ENCODE measurements at regions not wholly inside any gene's neighbourhood (a gene's known extent, or its start where the extent isn't known, plus 50 kb on each side); places are given as distances from the start of the nearest gene placed in this dataset.
"Not testable (repeated sequence)": the region's sequence is repeated elsewhere in the genome, so short reads cannot be mapped to it uniquely, and the experiment has no call there.

- Mint-ChIP-seq H3K9me3 (no peaks in the 10 kb centered on the region), H3K4me3 (no peak overlapping the region), H3K27me3 (no peaks in the 10 kb centered on the region), H3K4me1 (no peaks in the 10 kb centered on the region), H3K27ac (no peak overlapping the region), H3K36me3 (no peaks in the 10 kb centered on the region)
- no peak for DNase-seq
- CTCF ChIA-PET: no interaction called here
Observed at GRCh38 chr10:64598600-64598999, 1077.4 kb downstream of the REEP3 start.

- Mint-ChIP-seq H3K4me1 (no peaks in the 10 kb centered on the region), H3K4me3 (no peak overlapping the region), H3K27ac (no peak overlapping the region), H3K9me3 (peaks cover 2% of the 10 kb centered on the region), H3K27me3 (no peaks in the 10 kb centered on the region), H3K36me3 (no peaks in the 10 kb centered on the region)
- no peak for DNase-seq
- CTCF ChIA-PET: no interaction called here
Observed at GRCh38 chr10:64601298-64601697, 1080.1 kb downstream of the REEP3 start.

DNA sequence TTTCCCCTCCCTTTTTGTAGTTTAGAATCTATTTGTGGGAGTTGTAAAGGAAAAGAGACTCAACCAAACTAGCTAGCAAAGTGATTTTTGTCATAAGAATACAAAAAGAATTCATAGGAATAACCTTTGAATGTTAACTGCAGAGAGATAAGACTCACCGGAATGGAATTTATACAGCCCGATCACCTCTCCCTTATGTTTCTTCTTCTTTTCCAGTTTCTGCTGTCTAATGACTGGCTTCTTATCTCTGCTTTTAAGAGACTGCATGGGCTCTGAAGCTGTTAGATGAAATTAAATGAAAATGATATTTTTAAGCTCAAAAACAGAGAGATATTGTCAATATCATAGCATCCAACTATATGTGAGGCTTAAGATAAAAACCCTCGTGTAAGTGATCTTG is 1095.9 kb downstream of the REEP3 start:
- CTCF ChIA-PET: no interaction called here
- H3K36me3 Mint-ChIP-seq: no peaks in the 10 kb centered on the region
- DNase-seq: no peak
- no peak overlapping the region for H3K27ac Mint-ChIP-seq
- no peak overlapping the region for H3K4me3 Mint-ChIP-seq
- H3K4me1 Mint-ChIP-seq: no peaks in the 10 kb centered on the region
- H3K27me3 Mint-ChIP-seq: no peaks in the 10 kb centered on the region
- H3K9me3 Mint-ChIP-seq: no peaks in the 10 kb centered on the region

GRCh38 chr10:64619102-64619501 is 1097.9 kb downstream of the REEP3 start:
- no peaks in the 10 kb centered on the region for H3K36me3 Mint-ChIP-seq
- no peak for DNase-seq
- no peak overlapping the region for H3K27ac Mint-ChIP-seq
- no peaks in the 10 kb centered on the region for H3K27me3 Mint-ChIP-seq
- no peak overlapping the region for H3K4me3 Mint-ChIP-seq
- H3K4me1 Mint-ChIP-seq: no peaks in the 10 kb centered on the region
- H3K9me3 Mint-ChIP-seq: no peaks in the 10 kb centered on the region
- CTCF ChIA-PET: no interaction called here

- H3K9me3 Mint-ChIP-seq: peaks cover 8% of the 10 kb centered on the region
- H3K27ac Mint-ChIP-seq: no peak overlapping the region
- no peak overlapping the region for H3K4me3 Mint-ChIP-seq
- CTCF ChIA-PET: no interaction called here
- no peak for DNase-seq
- no peaks in the 10 kb centered on the region for H3K4me1 Mint-ChIP-seq
- H3K36me3 Mint-ChIP-seq: no peaks in the 10 kb centered on the region
- H3K27me3 Mint-ChIP-seq: no peaks in the 10 kb centered on the region
Observed at GRCh38 chr10:64626924-64627323, 1105.7 kb downstream of the REEP3 start.

- no peak overlapping the region for H3K27ac Mint-ChIP-seq
- no peak overlapping the region for H3K4me3 Mint-ChIP-seq
- CTCF ChIA-PET: no interaction called here
- no peak for DNase-seq
- H3K27me3 Mint-ChIP-seq: no peaks in the 10 kb centered on the region
- no peaks in the 10 kb centered on the region for H3K4me1 Mint-ChIP-seq
- H3K9me3 Mint-ChIP-seq: peaks cover 8% of the 10 kb centered on the region
- H3K36me3 Mint-ChIP-seq: no peaks in the 10 kb centered on the region
Observed at GRCh38 chr10:64630534-64630933, 1109.3 kb downstream of the REEP3 start.

GRCh38 chr10:64635906-64636305 is 1114.7 kb downstream of the REEP3 start:
- CTCF ChIA-PET: no interaction called here
- Mint-ChIP-seq H3K36me3 (no peaks in the 10 kb centered on the region), H3K27me3 (no peaks in the 10 kb centered on the region)

GRCh38 chr10:64636461-64636860 is 1115.3 kb downstream of the REEP3 start:
- H3K9me3 Mint-ChIP-seq: no peaks in the 10 kb centered on the region
- CTCF ChIA-PET: no interaction called here
- no peaks in the 10 kb centered on the region for H3K4me1 Mint-ChIP-seq
- no peaks in the 10 kb centered on the region for H3K36me3 Mint-ChIP-seq
- no peak overlapping the region for H3K4me3 Mint-ChIP-seq
- no peak for DNase-seq
- H3K27me3 Mint-ChIP-seq: no peaks in the 10 kb centered on the region
- no peak overlapping the region for H3K27ac Mint-ChIP-seq

More at GRCh38 chr10:64635906-64636305, 1114.7 kb downstream of the REEP3 start:
- Mint-ChIP-seq H3K27ac (no peak overlapping the region), H3K9me3 (no peaks in the 10 kb centered on the region), H3K4me1 (no peaks in the 10 kb centered on the region), H3K4me3 (no peak overlapping the region)
- DNase-seq: no peak

DNA sequence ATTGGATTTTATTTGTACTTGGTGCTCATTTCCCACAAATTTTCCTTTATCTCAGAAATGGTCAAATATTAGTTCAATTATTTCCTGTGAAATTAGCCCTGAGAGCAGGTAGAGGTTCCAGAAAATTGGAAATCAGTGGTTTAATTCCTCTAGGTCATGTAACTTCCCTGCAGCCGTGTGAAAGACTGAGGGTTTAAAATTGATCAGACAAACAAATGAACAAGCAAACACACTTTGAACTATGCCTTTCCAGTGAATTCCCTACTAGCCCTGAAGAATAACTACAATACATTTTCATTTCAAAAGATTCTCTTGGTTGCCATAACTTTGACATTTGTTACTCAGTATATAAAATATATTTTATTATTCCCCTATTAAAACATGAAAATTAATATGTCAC is 1116.7 kb downstream of the REEP3 start:
- CTCF ChIA-PET: no interaction called here
- H3K4me3 Mint-ChIP-seq: no peak overlapping the region

GRCh38 chr10:64648915-64649314 is 1127.7 kb downstream of the REEP3 start:
- H3K4me3 Mint-ChIP-seq: no peak overlapping the region
- DNase-seq: no peak
- CTCF ChIA-PET: no interaction called here

More for the DNA sequence above, 1116.7 kb downstream of the REEP3 start:
- H3K4me1 Mint-ChIP-seq: no peaks in the 10 kb centered on the region
- H3K27me3 Mint-ChIP-seq: no peaks in the 10 kb centered on the region
- no peak overlapping the region for H3K27ac Mint-ChIP-seq
- no peak for DNase-seq
- peaks cover 5% of the 10 kb centered on the region for H3K9me3 Mint-ChIP-seq
- no peaks in the 10 kb centered on the region for H3K36me3 Mint-ChIP-seq

DNA sequence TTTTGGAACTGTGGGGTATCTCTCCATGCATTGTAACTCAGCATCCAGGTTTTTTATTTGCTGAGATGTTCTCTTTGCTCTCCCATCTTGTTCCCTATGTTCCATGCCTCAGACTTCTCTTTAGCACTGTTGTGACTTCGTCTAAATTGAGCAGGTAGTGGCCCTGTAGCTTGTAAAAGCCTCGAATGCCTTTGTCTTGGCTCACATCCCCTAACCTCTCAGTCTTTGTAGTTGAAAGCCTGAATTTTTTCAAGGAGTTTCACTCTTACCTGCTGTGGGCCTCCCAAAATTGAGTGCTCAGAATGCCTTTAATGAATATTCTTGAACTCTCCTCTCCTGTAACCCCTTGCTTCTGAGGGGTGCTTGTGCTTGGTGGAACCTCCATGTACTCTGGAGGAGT is 1137.3 kb downstream of the REEP3 start:
- Mint-ChIP-seq H3K27ac (no peak overlapping the region), H3K9me3 (no peaks in the 10 kb centered on the region), H3K36me3 (no peaks in the 10 kb centered on the region), H3K27me3 (no peaks in the 10 kb centered on the region), H3K4me3 (no peak overlapping the region), H3K4me1 (no peaks in the 10 kb centered on the region)
- CTCF ChIA-PET: no interaction called here
- no peak for DNase-seq

More at GRCh38 chr10:64648915-64649314, 1127.7 kb downstream of the REEP3 start:
- no peaks in the 10 kb centered on the region for H3K27me3 Mint-ChIP-seq
- no peaks in the 10 kb centered on the region for H3K36me3 Mint-ChIP-seq
- H3K4me1 Mint-ChIP-seq: no peaks in the 10 kb centered on the region
- no peak overlapping the region for H3K27ac Mint-ChIP-seq
- no peaks in the 10 kb centered on the region for H3K9me3 Mint-ChIP-seq

DNA sequence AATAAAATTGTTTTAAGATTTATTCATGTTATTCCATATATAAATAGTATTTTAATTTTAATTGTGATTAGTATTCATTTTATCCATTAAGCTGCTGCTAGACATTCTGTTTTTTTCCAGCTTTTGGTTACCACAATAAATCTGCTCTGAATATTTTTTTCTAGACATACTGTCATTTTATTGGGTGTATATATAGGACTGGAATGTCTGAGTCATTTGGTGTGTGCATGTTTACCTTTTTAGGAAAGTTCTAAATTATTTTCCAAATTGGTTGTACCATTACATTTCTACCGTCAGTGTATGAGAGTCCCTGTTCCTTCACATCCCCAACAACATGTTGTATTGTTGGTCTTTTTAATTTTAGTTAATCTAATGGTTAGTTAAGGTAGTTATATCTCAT is 1138.1 kb downstream of the REEP3 start:
- no peaks in the 10 kb centered on the region for H3K36me3 Mint-ChIP-seq
- no peaks in the 10 kb centered on the region for H3K9me3 Mint-ChIP-seq
- no peak for DNase-seq
- H3K4me1 Mint-ChIP-seq: no peaks in the 10 kb centered on the region
- H3K27ac Mint-ChIP-seq: no peak overlapping the region
- CTCF ChIA-PET: no interaction called here
- no peaks in the 10 kb centered on the region for H3K27me3 Mint-ChIP-seq
- H3K4me3 Mint-ChIP-seq: no peak overlapping the region

- Mint-ChIP-seq H3K4me1 (no peaks in the 10 kb centered on the region), H3K36me3 (no peaks in the 10 kb centered on the region), H3K27ac (no peak overlapping the region)
Observed at GRCh38 chr10:64682043-64682442, 1160.8 kb downstream of the REEP3 start.

GRCh38 chr10:64690194-64690593 is 1169.0 kb downstream of the REEP3 start:
- Mint-ChIP-seq H3K9me3 (no peaks in the 10 kb centered on the region), H3K4me3 (no peak overlapping the region), H3K4me1 (no peaks in the 10 kb centered on the region), H3K27me3 (no peaks in the 10 kb centered on the region), H3K27ac (no peak overlapping the region), H3K36me3 (no peaks in the 10 kb centered on the region)
- no peak for DNase-seq
- CTCF ChIA-PET: no interaction called here

More at GRCh38 chr10:64682043-64682442, 1160.8 kb downstream of the REEP3 start:
- Mint-ChIP-seq H3K27me3 (no peaks in the 10 kb centered on the region), H3K9me3 (peaks cover 10% of the 10 kb centered on the region), H3K4me3 (no peak overlapping the region)
- CTCF ChIA-PET: no interaction called here
- DNase-seq: no peak

DNA sequence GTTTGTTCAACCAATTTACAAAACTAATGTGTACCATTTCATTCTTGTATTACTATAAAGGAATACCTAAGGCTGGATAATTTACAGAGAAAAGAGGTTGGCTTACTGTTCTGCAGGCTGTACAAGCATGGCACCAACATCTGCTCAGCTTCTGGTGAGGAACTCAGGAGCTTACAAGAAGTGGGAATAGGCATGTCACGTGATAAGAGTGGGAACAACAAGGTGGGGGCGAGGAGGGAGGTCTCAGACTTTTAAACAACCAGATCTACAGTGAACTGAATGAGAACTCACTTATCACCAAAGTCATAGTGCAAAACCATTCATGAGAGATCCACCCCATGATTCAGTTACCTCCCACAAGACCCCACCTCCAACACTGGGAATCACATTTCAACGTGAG is 1178.0 kb downstream of the REEP3 start:
- Mint-ChIP-seq H3K4me3 (no peak overlapping the region), H3K27ac (no peak overlapping the region), H3K36me3 (no peaks in the 10 kb centered on the region)

GRCh38 chr10:64702086-64702485 is 1180.9 kb downstream of the REEP3 start:
- CTCF ChIA-PET, DNase-seq, H3K4me3 Mint-ChIP-seq, H3K9me3 Mint-ChIP-seq, H3K4me1 Mint-ChIP-seq, H3K27ac Mint-ChIP-seq, H3K27me3 Mint-ChIP-seq, H3K36me3 Mint-ChIP-seq: not testable (repeated sequence)

More for the DNA sequence above, 1178.0 kb downstream of the REEP3 start:
- no peak for DNase-seq
- H3K4me1 Mint-ChIP-seq: no peaks in the 10 kb centered on the region
- CTCF ChIA-PET: no interaction called here
- peaks cover 3% of the 10 kb centered on the region for H3K9me3 Mint-ChIP-seq
- no peaks in the 10 kb centered on the region for H3K27me3 Mint-ChIP-seq

Data from activated naive CD4-positive, alpha-beta T cell treated with anti-CD3 and anti-CD28 coated beads, Interleukin-2, amount 10 ng/mL, durations not matched to agents 7 days and 5 days (primary cell).